Adrenal gland (tissue), 9 donors: ENCODE measurements at regions not wholly inside any gene's neighbourhood (a gene's known extent, or its start where the extent isn't known, plus 50 kb on each side); places are given as distances from the start of the nearest gene placed in this dataset.
"Not testable (repeated sequence)": the region's sequence is repeated elsewhere in the genome, so short reads cannot be mapped to it uniquely, and the experiment has no call there.

ENCODE experiments used
- DNase-seq, 7 donors: peaks; one replicate each; pipeline ENCODE4 v3.0.0-alpha.2; 2019 to 2020
- H3K27ac ChIP-seq, 5 donors: fragments of 200-600 bp; sonication (generic) in 4 of 5; 1 replicate in 3 of 5; 2 replicates in 2 of 5; pipeline versions ENCODE4 v1.5.1 to v1.8.0; 2016 to 2020; ENCODE audit warnings: mild to moderate bottlenecking in 1 of 5
- H3K27me3 ChIP-seq: fragments of 200-600 bp; 2 replicates; pipeline ENCODE4 v1.8.0; 2021
- H3K36me3 ChIP-seq, 2 donors: fragments of 200-600 bp; replicated peaks in 1 of 2; 1 replicate in 1 of 2; 2 replicates in 1 of 2; pipeline versions ENCODE4 v1.5.1 to v1.8.0; 2018 to 2022
- H3K4me1 ChIP-seq, 2 donors: fragments of 200-600 bp; replicated peaks in 1 of 2; 1 replicate in 1 of 2; 2 replicates in 1 of 2; pipeline versions ENCODE4 v1.5.1 to v1.8.0; 2018 to 2021
- H3K4me3 ChIP-seq, 4 donors: fragments of 200-600 bp; sonication (generic) in 3 of 4; one replicate each; pipeline ENCODE4 v1.5.1; 2016 to 2018
- H3K9me3 ChIP-seq, 3 donors: fragments of 200-600 bp; sonication (generic) in 1 of 3; replicated peaks in 1 of 3; 1 replicate in 2 of 3; 2 replicates in 1 of 3; pipeline versions ENCODE4 v1.5.1 to v1.8.0; 2016 to 2021
- CTCF ChIP-seq, 6 experiments: fragments of 450-650 bp in 4 of 6; fragments of 200-600 bp in 2 of 6; sonication (generic) in 1 of 6; IDR thresholded peaks; 1 replicate in 5 of 6; 2 replicates in 1 of 6; pipeline versions ENCODE4 v1.5.1 to v1.8.0; 2016 to 2021; ENCODE audit warnings: antibody characterized with exemption in 6 of 6, mild to moderate bottlenecking in 2 of 6, moderate library complexity in 1 of 6
- POLR2A ChIP-seq, 2 donors: fragments of 450-650 bp; IDR thresholded peaks; one replicate each; pipeline ENCODE4 v1.6.1; 2017; ENCODE audit warnings: antibody characterized with exemption in 2 of 2, mild to moderate bottlenecking in 2 of 2, moderate library complexity in 1 of 2
- WGBS, 4 donors: extraction: QIAGEN DNeasy Blood & Tissue Kit in 2 of 4; methylation state at CpG; one replicate each; pipeline versions ENCODE4 v1.1.5 to v1.1.7; 2013 to 2017; 5-methylcytosine and 5-hydroxymethylcytosine counted together
- intact Hi-C, 2 donors: fragments of 100-400 bp; cut with DNase I; formaldehyde crosslinking; loops; one replicate each; pipeline versions ENCODE4 v1.14.1 to v1.15.0; 2022 to 2023
- donor health status: healthy with polysubstance abuse.
- donor health status: Bipolar disorder and iron deficiency.
- donor health status: DM: yes; HTN: yes; CAD: no.
- donor health status: DM: no; HTN: no; CAD: no.
- donor health status: DM: no; HTN: no; CAD: no.

DNA sequence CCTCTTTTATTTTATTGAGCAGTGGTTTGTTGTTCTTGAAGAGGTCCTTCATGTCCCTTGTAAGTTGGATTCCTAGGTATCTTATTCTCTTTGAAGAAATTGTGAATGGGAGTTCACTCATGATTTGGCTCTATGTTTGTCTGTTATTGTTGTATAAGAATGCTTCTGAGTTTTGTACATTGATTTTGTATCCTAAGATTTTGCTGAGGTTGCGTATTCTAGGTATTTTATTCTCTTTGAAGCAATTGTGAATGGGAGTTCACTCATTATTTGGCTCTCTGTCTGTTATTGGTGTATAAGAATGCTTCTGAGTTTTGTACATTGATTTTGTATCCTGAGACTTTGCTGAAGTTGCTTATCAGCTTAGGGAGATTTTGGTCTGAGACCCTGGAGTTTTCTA lies 193.5 kb upstream of the EIF1AY start:
- WGBS, 4 donors, result 81 to 85% methylated on average over 1 of the region's 1 CpG; no CpG with 5 or more reads in 2 of the 4 donors
- H3K9me3 ChIP-seq, H3K36me3 ChIP-seq, H3K27ac ChIP-seq, H3K27me3 ChIP-seq, H3K4me1 ChIP-seq, intact Hi-C loops, H3K4me3 ChIP-seq, DNase-seq: not testable (repeated sequence)

DNA sequence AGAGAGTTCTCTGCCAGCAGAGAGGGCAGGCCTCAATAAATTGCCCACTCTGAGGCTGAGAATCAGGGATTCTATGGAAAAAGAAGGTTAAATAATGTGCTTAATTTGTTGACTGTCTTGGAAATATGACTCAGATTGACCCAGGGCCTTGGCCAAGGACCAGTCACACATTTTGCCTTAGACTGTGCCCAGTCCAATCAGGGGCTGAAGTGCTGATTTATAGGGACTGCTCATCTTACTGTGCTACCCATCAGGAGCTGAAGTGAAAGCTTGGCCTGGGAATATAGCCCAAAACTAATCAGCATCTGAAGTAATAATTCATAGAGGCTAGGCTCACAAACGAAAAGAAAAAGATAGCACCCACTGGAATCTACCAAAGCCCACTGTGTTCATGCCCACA lies 167.4 kb upstream of the EIF1AY start:
- Histone ChIP-seq H3K36me3 (no peaks in the 10 kb centered on the region), H3K27me3 (no peaks in the 10 kb centered on the region), H3K4me1 (no peaks in the 10 kb centered on the region), H3K27ac (no peak overlapping the region), H3K4me3 (no peak overlapping the region), H3K9me3 (no peaks in the 10 kb centered on the region)
- 15 to 18% methylated on average over 1 of the region's 1 CpG; no CpG with 5 or more reads in 2 of the 4 donors for WGBS, 4 donors
- peak in 2 of 7 donors; percentile 46 to 53 for DNase-seq
- TF ChIP-seq POLR2A (IDR thresholded peaks at IDR 0.05) (no peak), CTCF (IDR thresholded peaks at IDR 0.05) (no peak)
- intact Hi-C loops, result no loop called here

- DNase-seq, result no peak
- TF ChIP-seq POLR2A (IDR thresholded peaks at IDR 0.05) (no peak), CTCF (IDR thresholded peaks at IDR 0.05) (no peak)
Measured at GRCh38 chrY:20422752-20423151, 152.8 kb upstream of the EIF1AY start.

GRCh38 chrY:20433670-20434069 lies 141.9 kb upstream of the EIF1AY start:
- H3K36me3 ChIP-seq, result no peaks in the 10 kb centered on the region
- WGBS, 4 donors, result 77 to 100% methylated on average over 1 of the region's 1 CpG; no CpG with 5 or more reads in 2 of the 4 donors
- no peak overlapping the region for H3K27ac ChIP-seq
- no peak overlapping the region for H3K4me3 ChIP-seq
- DNase-seq, result no peak
- no peaks in the 10 kb centered on the region for H3K27me3 ChIP-seq
- no peaks in the 10 kb centered on the region for H3K4me1 ChIP-seq
- TF ChIP-seq CTCF (IDR thresholded peaks at IDR 0.05) (no peak), POLR2A (IDR thresholded peaks at IDR 0.05) (no peak)
- intact Hi-C loops, result no loop called here
- no peaks in the 10 kb centered on the region for H3K9me3 ChIP-seq

More at GRCh38 chrY:20422752-20423151, 152.8 kb upstream of the EIF1AY start:
- Histone ChIP-seq H3K36me3 (no peaks in the 10 kb centered on the region), H3K4me1 (no peaks in the 10 kb centered on the region), H3K27me3 (no peaks in the 10 kb centered on the region), H3K27ac (no peak overlapping the region), H3K4me3 (no peak overlapping the region), H3K9me3 (no peaks in the 10 kb centered on the region)
- intact Hi-C loops, result no loop called here

GRCh38 chrY:20444170-20444569 lies 131.4 kb upstream of the EIF1AY start:
- no peak overlapping the region for H3K4me3 ChIP-seq
- H3K9me3 ChIP-seq, result no peaks in the 10 kb centered on the region
- TF ChIP-seq CTCF (IDR thresholded peaks at IDR 0.05), result no peak
- no peak for TF ChIP-seq POLR2A (IDR thresholded peaks at IDR 0.05)
- intact Hi-C loops, result no loop called here
- DNase-seq, result no peak
- H3K4me1 ChIP-seq, result no peaks in the 10 kb centered on the region
- no peak overlapping the region for H3K27ac ChIP-seq
- WGBS, 4 donors, result 66 to 75% methylated on average over 3 of the region's 3 CpGs; no CpG with 5 or more reads in 2 of the 4 donors
- no peaks in the 10 kb centered on the region for H3K27me3 ChIP-seq
- no peaks in the 10 kb centered on the region for H3K36me3 ChIP-seq
